GM18861 (cell line): ENCODE measurements at regions not wholly inside any gene's neighbourhood (a gene's known extent, or its start where the extent isn't known, plus 50 kb on each side); places are given as distances from the start of the nearest gene placed in this dataset.
"Not testable (repeated sequence)": the region's sequence is repeated elsewhere in the genome, so short reads cannot be mapped to it uniquely, and the experiment has no call there.

Source experiments
- ATAC-seq: cut with Tn5 transposase; IDR thresholded peaks from one replicate; pipeline ENCODE4 v1.9.1; 2021; ENCODE audit not compliant: unreplicated experiment

DNA sequence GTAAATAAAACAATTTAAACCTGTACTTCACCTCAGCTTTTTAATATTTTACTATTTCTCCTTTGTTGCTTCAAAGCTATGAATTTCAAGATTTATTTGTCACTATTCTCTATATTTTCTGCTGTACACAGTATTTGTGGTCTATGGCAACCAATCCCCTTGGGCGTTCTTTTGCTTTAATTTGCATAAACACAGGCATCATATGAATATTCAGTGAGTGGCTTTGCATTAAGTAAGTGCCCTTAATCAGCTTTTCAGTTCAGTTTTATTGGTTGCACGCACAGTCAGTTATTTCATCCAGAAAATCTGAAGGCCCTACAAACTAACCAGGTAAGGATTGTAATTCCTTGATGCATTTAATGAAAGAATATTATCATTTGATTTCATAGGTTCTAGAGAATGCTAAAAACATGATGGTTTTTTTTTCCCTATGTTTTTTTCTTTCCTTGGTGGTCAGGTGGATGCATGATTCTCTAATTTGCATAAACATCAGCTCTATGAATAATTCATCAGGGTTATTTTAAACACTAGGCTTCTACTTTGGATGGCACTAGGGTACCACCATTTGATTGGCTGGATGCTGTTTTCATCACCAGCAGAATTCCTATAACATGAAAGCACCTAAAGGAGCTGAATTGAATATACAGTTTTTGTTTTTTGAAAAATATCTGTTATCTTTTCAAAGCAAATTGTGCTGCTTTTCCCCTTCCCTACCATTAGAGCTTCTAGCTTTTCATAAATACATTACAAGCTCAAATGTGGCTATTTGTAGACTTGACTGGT is 249.2 kb upstream of the CCNH start:
- no peak for ATAC-seq

DNA sequence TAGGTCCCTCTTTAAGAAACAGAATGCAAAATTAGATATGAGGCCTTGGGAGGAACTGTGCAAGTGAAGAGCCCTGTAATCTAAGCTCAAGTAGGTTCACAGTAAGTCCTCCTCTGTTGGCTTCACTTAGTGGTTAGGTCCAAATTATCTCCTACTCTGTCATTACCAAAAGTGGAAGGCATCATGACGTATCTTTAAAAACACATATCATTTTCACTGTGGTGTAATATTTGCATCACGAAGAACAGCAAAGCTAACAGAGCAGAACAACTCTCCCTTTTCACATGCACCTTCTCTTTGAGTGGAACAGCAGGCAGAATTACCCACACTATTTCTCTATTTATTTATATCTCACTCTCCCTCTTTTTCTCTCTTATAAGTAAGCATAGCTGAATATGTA is 240.5 kb upstream of the CCNH start:
- ATAC-seq, result no peak

DNA sequence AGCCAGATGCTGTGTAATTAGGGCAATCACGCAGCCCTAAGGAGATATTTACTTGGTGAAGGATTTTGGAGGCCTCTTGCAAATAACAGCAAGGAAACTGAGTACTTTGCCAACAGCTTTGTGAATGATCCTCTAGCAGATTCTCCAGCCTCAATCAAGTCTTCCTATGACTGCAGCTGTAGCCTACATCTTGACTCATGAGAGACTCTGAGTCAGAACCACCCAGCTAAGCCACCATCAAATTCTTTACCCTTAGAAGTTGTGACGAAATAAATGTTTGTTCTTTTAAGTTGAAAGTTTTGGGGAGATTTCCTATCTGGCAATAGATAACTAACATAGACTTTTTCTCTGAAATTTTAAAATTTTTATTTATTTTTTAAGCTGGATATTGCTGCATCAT is 237.6 kb upstream of the CCNH start:
- no peak for ATAC-seq

DNA sequence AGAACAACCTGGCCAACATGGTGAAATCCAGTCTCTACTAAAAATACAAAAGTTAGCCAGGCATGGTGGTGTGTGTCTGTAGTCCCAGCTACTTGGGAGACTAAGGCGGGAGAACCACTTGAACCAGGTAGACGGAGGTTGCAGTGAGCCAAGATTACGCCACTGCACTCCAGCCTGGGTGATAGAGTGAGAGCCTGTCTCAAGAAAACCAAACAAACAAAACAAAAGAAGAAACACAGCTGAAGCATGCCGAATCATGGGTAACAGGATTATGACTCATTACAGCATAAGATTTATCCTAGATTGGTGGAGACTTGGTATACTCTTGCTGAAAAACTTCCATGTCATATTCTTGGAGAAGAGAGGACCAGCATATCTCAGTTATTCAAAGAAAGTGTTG is 236.7 kb upstream of the CCNH start:
- no peak for ATAC-seq

DNA sequence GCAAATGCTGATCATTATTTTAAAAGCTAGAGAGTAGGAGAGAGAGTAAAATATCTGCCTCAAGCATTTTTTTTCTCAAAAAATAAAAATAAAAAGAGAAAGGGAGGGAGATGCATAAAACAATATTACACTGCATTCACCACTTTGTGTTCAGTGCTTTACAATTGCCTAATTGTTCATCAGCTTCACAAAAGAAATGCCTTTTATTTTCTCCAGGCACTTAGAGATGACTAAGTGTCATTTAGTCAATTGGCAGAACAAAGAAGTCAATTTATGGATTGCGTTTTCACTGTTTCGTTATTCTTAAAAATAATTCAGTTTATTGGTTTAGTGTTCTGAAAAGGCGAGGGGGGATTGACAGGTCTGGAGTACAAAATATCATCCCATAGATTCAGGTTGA is 232.5 kb upstream of the CCNH start:
- ATAC-seq, result no peak

DNA sequence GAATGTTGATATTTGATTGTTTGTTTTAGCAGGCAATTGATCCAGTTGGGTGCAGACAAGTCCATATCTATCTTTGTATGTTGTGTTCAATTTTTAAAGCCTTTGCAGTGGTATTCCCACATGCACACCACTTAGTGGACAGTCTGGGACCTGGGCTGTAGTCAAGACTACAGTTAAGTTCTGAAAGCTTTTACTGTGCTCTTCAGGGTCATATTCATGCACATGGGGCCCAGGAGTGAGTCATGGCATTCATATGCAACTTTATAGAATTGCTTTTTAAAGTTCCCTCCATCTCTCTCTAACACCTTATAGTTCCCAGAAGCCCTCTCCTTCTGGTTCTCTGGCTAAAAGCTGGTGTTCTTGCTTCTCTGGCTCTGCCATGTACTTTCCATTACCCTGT is 228.2 kb upstream of the CCNH start:
- ATAC-seq, result no peak

DNA sequence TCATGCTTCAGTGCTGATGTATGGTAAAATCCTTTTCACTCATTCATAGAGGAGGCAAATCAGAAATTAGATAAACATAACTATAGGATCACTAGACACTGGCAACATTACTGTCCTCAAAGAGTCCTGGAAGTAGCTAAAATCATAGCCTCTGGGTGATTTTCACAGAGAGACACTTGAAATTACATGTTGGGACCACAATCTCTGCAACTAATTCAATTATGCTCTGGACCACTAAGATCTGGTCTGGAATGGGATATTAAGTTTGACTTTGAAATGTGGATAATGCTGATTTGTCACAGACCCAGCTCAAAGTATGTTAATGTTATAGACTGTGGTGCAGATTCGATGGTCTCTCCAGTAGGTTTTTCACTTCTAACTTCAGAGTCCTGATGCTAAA is 214.6 kb upstream of the CCNH start:
- ATAC-seq, result no peak

DNA sequence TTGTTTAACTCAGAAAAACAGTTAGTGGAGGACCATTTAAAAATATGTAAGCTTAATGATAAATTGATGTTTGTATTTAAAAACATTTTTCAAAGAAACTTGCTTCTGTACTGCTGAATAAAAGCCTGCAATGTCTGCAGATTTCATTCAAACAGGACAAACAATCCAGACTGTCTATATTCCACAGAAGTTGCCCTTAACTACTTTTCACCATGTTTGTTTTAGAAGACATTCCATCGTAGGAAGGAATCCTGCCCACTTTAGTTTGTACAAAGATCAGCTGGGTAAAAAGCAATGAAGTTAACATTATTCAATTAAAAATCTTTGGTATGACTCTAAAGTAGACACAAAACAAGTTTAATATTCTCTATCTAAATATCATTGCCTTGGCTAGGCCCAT is 195.7 kb upstream of the CCNH start:
- no peak for ATAC-seq

DNA sequence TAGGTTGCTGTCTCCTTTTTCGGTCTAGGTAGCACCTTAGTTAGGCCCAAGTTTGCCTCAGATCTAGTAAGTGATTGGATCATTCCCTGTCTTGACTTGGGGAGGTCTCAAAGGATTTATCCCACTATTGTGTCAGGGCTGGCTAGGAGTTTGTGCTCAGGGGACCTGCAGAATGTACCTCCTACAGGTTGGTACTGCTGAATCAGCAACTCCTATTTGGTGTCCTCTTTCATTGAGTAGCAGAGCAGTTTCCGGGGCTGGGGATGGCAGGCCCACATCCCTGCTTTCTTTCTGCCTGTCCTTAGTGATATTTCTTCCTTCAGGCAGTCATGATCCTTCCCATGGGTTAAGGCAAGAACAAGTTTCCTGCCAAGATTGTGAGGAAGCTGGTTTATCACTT is 192.9 kb upstream of the CCNH start:
- ATAC-seq, result no peak

DNA sequence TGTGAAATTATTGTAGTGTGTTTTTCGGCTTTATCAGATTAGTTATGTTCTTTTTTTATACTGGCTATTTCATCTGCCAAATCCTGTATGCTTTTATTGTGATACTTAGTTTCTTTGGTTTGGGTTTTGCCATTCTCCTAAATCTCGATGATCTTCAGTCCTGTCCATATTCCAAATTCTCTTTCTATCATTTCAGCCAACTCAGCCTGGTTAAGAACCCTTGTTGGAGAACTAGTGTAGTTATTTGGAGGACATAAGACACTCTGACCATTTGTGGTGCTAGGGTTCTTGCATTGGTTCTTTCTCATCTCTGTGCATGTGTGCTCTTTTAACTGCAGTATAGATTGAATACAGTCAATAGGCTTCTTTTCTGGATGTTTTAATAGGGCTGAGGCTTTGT is 187.0 kb upstream of the CCNH start:
- ATAC-seq, result no peak

DNA sequence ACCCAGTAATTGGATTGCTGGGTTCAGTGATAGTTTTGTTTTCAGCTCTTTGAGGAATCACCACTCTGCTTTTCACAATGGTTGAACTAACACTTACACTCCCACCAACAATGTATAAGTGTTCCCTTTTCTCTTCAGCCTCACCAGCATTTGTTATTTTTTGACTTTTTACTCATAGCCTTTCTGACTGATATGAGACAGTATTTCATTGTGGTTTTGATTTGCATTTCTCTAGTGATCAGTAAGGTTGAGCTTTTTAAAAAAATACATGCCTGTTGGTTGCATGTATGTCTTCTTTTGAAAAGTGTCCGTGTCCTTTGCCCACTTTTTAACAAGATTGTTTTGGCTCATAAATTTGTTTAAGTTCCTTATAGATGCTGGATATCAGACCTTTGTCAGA is 185.7 kb upstream of the CCNH start:
- no peak for ATAC-seq

DNA sequence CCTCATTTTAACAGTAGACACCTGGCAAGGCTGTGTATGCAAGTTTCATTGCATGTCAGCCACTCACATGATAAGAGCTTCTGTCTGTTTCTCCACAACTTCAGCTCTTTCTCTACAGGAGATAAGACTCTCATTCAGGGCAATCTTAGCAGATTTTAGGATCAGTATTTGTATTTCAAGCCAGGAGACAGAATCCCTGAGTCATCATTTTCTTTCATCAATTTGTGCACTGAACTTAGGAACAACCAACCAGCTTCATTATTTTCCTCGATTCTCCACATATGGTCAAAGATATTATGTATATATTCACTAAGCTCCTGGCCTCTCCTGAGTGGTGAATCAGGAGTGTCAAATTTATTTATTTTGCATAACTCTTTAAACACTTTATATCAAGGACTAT is 181.8 kb upstream of the CCNH start:
- no peak for ATAC-seq

DNA sequence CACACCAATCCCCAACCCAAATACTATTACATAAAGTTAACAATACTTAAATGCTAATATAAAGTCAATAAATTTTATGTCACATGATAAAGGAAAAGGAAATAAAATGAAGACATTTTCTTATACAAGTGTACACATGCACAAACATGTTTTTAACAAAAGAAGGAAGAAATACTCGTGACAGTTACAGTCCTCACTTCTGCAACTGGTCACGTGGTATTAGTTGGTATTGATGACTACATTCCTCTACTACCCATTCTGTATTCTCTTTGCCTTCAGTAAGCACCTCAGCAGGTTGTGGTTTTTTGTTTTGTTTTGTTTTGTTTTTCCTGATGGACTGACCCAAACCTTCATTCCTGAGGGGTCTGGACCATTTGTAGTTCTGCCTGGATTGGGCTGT is 176.9 kb upstream of the CCNH start:
- ATAC-seq, result no peak

DNA sequence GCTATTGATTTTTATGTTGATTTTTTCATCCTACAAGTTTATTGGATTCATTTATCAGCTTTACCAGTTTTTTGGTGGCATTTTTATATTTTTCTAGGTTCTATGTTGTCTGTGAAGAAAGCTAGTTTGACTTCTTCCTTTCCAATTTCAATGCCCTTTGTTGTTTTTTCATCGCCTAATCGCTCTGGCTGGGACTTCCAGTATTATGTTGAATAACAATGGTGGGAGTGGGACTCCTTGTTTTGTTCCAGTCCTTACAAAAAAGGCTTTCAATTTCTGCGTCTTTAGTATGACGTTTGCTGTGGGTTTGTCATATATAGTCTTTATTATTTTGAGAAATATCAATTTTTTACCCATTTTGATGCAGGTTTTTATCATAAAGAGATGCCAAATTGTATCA is 175.6 kb upstream of the CCNH start:
- ATAC-seq, result no peak

DNA sequence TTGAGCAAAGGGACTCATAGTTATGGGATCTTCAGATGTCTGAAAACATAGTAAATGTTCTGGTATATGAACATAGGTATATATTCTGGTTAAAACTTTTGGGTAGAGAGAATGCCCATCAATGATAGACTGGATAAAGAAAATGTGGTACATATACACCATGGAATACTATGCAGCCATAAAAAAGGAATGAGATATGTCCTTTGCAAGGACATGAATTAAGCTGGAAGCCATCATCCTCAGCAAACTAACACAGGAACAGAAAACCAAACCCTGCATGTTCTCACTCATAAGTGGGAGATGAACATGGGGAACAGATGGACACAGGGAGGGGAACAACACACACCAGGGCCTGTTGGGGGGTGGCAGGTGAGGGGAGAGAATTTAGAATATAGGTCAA is 171.0 kb upstream of the CCNH start:
- ATAC-seq, result not testable (repeated sequence)

DNA sequence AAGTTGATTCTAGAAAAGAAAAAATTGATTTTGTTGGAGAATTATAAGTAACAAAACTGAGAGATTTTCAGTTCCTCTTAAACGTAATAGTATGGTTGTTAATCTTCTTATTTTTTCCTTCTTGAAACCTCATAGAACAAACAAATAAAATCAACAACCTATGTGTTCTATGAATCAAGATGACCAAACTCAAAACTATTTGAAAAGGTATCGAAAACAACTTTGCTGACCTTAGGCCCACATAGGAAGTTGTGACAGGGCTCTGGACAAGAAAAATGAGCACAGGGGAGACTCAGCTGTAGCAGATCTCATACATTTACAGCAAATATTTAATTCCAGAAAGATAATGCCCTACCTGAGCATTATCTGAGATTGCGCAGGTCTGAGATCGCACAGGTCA is 169.4 kb upstream of the CCNH start:
- no peak for ATAC-seq

DNA sequence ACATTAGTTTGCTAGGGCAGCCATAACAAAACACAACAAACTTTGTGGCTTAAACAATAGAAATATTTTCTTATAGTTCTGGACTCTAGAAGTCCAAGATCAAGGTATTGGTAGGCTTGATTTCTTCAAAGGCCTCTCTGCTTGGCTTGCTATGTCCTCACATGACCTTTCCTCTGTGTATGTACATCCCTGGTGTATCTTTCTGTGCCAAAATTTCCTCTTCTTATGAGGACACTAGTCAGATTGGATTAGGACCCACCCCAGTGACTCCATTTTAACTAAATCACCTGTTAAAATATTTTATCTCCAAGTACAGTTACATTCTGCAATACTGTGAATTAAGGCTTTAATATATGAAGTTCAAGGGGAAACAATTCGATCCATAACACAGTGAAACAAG is 168.9 kb upstream of the CCNH start:
- ATAC-seq, result no peak

DNA sequence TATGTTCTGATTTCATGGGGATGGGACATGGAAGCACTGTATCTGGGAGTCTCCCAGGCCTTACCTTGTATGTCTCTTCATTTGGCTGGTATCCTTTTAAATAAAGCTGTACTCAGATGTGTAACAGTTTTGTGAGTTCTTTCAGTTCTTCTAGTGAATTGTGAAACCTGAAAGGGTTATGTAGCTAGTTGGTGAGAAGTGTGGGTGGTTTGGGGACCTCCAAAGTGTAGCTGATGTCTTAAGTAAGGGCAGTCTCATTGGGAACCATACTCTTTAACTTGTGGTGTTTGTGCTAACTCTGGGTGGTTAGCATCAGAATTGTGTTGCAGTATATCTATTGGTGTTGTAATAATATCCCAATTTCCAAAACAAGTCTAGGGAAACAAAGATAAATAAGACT is 166.9 kb upstream of the CCNH start:
- ATAC-seq, result no peak

DNA sequence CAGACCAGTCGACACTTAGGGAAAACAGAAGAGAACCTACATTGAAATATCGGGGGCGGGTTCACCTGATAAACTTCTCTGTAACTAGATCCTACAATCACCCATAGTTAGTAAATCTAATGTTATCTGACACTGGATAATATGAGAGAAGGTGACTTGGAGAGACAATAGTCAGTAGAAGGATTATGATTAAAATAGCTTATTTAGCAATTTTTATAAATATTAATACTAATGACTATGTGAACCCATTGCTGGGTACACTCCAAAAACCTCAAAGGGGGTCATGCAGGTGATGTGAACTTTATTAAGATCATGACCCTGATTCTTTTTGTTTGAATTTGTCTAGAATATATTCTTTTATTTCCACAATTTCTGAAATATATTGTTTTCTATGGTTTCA is 164.1 kb upstream of the CCNH start:
- ATAC-seq, result no peak

DNA sequence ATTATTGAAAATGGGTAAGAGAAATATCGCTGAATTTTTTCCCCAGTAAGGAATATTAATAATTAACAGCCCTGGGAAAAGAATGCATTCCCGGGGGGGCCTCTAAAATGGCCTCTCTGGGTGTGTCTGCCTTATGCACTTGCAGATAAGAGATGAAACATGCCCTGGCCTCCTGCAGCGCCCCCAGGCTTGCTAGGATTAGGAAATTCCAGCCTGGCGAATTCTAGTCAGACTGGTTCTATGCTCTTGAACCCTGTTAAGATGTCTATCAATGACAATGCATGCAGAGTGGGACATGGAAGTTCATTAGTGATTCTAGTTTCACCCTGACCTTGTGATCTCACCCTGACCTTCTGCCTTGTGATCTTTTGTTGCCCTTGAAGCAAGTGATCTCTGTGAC is 163.6 kb upstream of the CCNH start:
- not testable (repeated sequence) for ATAC-seq

DNA sequence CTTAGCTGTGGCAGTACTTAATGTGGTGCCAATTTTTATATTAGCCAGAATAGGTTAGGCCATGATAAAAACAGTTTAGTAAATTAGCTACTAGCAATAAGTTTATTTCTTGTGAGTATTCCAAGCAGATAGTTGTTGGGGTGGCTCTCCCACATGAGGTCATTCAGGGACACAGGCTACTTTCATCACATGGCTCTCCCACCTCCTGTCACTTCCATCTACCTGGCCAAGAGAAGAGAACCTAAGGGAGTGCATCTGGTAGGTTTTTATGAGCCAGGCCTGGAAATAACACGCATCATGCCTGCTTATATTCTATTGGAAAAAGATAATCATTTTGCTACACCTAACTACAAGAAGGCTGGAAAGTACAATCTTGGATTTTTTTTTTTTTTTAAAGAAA is 161.4 kb upstream of the CCNH start:
- no peak for ATAC-seq

DNA sequence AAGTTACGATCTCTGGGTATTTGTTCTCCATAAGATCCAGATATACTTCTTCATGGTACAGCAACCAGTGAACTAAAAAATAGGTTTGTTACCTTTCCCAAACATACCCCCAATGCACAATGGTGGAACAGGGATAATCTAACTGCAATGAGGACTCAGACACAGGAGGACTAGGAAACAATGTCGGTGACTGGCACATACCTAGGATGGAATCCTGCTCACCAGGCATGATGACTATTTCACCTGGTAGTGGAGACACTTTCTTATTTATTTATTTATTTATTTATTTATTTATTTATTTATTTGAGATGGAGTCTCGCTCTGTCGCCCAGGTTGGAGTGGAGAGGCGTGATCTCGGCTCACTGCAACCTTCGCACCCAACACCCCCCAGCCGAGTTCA is 159.9 kb upstream of the CCNH start:
- no peak for ATAC-seq

DNA sequence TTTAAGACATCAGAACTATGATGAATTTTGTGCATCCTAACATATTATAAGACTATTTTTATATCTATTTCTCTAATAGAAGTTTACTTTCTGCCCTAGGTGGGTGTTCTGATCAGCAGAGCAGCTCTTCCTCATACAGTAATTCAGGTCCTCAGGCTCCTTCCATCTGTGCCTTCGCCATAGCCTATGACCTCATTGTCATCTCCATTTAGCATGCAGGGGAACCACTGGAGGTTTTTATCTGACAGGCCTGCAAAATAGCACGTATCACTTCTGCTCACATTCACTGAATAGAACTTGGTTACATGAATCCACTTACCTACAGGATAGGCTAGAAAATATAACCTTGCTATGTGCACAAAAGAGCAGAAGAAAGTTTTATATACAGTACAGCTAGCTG is 159.4 kb upstream of the CCNH start:
- ATAC-seq, result no peak

DNA sequence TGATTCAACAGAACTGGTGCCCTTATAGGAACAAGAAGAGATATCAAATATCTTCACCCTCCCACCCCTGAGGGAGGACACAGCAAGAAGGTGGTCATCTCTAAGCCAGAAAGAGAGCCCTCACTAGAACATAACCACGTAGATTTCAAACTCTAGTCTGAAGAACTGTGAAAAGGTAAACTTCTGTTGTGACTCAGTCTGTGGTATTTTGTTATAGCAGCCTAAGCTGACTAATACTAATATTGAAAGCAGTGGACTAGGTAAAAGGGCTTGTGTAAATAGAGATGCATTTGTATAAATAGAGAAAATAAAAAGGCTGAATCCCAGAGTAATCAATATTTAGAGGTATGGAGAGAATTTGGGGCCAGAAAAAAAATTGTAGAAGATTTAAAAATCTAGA is 157.6 kb upstream of the CCNH start:
- ATAC-seq, result no peak
